ENCODE measurements at regions not wholly inside any gene's neighbourhood (a gene's known extent, or its start where the extent isn't known, plus 50 kb on each side); places are given as distances from the start of the nearest gene placed in this dataset.
A peak's percentile ranks its signal among the peaks of the same experiment; 100 is the strongest.

DNA sequence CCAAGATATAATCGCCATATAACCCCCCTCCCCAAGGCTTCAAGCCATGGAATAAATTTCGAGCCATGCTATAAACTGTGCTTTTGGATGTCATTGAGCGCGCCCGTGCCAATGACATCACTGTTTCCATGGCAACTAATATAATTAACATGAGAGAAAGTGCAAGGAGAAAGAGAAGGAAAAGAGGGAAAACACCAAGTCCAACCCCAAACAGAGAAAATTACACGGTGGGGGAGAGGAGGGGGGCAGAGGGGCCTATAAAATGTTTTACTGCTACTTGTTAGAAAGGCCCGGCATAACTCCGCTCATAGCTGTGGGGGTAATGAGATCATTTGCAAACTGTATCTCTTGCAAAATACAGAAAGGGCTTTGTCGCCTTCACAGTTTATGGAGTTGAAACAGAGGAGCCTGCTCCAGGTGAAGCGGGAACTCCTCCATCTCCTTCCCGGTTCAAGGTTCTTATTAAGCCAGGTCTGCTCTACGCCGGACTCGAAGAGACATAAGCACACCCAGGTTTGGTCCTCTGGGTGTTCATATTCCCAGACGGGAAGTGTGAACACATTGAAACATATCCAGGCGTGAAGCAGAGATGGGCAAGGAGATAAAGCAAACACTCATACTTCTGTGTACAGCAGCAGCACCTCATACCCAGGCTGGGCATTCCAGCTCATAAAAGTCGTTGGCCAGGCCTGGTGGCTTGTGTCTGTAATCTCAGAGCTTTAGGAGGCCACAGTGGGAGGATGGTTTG lies 99.1 kb upstream of the MAP1LC3B2 start:
- DNase-seq, result no peak

DNA sequence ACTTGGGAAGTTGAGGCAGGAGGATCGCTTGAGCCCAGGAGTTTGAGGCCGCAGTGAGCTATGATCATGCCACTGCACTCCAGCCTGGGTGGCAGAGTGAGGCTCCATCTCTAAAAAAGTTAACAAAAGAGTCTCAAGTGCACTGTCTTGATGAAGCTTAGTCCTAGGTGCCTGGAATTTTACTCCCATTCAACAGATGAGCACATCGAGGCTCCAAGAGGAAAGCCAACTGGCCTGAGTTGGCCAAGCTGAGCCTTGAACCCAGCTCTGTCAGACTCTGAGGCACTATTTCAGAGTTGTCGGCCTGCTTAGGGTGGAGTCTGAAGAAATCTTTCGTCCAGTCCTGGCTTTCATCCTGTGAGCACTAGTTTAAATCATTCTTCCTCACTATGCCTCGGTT lies 98.1 kb upstream of the MAP1LC3B2 start:
- DNase-seq, result no peak

DNA sequence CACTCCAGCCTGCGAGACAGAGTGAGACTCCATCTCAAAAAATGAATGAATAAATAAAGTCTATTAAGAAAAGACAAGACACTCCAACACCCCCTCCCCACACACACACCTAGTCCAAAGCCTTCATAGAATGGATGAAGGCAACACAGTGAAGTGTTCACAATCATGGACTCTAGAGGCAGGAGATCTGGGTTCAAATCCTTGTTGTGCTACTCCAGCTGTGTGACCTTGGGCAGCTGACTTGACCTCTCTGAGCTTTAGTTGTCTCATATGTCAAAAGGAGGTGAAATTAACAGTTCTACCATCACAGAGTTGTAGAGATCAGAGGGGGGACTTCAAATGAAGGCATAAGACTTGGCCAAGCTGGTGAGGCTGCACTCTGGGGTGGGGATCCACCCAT lies 95.8 kb upstream of the MAP1LC3B2 start:
- no peak for DNase-seq

DNA sequence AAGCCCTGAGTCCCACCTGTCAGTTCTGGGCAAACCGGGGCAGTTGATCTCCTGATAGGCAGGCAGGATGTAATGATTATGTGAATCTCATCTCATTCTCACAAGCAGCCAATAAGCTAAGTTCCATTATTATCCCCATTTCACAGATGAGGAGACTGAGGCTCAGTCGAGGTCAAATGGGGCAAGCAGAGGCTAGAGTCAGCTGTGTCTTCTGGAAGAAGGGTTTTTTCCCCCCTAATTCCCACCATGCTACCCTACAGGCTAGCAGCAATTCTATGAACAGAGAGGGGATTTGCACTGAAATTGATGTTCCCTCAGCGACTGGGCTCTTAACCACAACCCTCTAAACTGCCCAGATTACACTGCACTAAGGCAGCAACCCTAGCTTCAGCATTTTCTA lies 93.8 kb upstream of the MAP1LC3B2 start:
- DNase-seq, result no peak

DNA sequence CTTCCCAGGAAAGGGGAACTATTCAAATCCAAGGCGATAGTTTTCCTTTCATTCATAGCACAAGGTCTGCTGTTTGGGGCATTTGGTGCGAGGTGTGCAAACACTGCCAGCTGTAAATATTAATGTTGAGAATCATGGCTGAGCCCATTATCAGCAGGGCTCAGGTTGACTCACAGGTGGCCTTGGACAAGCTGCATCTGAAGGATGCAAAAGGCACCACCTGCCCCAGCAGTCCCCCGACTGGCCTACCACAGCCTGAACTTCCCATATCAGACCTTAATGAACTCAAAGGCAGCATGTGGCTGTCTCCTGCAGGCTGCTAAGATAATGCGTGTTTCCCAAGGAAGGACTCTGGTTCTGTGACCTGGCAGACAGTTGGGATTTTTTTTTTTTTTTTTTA lies 93.3 kb upstream of the MAP1LC3B2 start:
- no peak for DNase-seq

DNA sequence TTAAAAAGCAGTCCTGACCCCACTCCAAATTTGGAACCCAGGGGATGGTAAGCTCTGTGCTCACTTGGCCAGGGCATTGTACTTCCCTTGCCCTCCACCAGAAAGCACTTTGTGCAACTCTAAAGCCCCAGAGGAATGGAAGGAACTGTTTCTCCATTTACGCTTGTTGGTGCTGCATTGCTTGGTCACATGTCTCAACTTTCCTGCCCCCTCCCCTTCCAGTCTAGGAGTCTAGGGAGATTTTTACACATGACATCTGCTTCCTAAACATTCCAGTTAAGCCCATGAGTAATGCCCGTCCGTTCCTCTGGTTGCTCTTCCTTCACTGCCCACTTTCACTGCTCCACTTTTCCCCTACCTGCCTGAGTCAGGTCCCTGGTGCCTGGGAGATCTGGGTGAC lies 92.6 kb upstream of the MAP1LC3B2 start:
- no peak for DNase-seq

DNA sequence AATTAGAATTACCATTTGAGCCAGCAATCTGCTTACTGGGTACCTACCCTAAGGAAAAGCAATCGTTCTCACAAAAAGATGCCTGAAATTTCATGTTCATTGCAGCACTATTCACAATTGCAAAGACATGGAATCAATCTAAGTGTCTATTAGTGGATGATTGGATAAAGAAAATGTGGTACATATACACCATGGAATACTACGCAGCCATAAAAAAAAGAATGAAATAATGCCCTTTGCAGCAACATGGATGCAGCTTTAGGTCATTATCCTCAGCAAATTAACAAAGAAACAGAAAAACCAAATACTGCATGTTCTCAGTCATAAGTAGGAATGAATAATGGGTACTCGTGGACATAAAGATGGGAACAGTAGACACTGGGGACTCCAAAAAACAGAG lies 89.8 kb upstream of the MAP1LC3B2 start:
- no peak for DNase-seq

DNA sequence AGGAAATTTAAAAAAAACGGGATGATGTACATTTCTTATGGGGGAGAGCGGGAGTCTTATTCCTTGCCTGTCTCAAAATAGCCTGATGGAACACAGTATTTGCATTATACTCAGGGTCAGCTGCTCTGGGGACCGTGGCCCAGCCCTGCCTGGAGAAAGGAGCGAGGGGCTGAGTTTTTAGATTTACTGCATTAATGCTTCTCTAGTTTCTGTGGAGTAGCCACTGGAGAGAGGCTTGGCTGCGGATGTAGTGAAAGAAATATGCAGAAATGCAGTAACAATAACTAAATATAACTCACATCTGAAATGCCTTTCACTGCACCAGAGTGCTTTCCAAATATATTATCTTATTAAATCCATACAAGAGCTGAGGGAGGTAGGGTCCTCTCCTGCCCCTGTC lies 87.6 kb upstream of the MAP1LC3B2 start:
- no peak for DNase-seq

DNA sequence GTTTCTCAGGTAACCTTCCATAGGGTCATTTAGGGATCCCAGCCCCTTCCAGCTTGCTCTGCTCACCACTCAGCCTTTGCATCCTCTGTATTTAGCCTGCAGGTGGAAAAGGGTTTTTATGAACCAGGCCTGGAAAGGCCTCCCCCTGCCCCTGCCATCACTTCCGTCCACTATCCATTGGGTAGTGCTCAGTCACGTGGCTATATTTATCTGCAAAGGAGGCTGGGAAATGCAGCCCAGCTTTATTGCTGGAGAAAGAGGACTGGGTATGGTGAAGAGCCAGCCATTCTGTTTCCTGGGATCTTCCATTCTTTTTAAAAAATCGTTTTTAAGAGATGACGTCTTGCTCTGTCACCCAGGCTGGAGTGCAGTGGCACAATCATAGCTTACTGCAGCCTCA lies 87.0 kb upstream of the MAP1LC3B2 start:
- no peak for DNase-seq

DNA sequence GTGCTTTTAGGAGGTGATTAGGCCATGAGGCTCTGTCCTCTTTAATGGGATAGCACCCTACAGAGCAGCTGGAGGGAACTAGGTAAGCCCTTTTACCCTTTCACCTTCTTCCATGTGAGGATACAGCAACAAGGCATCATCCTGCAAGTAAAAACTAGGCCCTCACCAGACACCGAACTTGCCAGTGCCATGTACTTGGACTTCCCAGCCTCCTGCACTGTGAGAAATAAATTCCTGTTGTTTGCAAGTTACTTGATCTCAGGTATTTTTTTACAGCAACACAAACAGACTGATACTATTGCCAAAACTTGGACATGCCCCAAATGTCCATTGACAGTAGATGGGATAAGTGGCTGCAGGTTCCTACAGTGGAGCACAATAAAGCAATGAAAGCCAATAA lies 85.8 kb upstream of the MAP1LC3B2 start:
- DNase-seq, result no peak

DNA sequence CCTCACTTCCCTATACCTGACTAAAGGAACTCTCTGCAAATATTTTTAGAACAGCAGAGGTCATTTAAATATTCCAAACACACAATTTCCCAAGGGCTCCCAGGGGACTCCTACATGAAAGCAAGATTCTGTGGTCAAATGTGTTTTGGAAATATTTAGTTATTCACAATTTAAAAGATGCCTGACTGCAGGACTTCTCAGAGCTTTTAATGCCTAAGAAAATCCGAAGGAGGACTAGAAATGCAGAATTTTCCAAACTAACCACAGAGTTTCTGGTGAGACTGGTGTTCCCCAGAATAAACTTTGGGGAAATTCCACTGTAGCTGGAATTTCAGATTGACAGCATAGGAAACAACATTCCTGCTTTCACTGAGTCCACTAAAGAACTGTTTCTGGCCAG lies 84.8 kb upstream of the MAP1LC3B2 start:
- no peak for DNase-seq

DNA sequence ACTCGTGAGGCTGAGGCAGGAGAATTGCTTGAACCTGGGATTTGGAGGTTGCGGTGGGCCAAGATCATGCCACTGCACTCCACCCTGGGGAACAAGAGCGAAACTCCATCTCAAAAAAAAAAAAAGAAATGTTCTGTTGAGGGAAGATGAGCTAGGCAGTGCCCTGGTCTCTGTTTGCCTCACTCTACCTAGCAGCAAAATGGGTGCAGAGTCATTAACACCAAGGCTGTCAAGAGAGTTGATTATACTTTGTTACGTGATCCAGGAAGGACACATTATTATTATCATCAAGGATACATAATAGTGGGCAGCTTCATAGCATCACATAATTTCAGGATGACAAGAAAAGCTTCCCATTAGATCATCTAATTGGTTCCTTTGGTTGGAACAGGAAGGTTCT lies 84.3 kb upstream of the MAP1LC3B2 start:
- no peak for DNase-seq

DNA sequence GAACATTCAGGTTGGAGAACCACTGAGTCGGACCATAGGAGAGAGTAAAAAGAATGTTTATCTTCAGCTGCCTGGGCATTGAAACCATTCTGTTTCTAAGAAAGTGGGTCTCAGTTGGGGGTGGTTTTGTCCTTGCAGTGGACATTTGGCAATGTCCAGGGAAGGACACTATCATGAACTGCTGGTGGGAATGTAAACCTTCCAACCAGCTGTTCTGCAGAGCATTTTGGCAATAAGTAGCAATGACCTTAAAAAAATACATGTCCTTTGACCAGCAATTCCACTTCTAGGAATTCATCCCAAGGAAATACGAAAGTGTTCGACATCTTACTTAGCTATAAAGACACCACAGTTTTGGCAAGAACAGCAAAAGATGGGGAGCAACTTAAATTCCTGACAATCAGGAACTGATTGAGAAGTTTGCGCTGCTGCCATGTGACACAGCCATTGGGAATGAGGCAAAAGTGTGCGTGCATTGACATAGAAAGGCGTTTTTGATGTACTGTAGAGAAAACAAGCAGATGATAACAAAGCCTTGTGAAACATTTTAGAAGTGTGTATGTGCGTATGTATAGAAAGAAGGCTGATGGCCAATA lies 82.9 kb upstream of the MAP1LC3B2 start:
- no peak for DNase-seq

DNA sequence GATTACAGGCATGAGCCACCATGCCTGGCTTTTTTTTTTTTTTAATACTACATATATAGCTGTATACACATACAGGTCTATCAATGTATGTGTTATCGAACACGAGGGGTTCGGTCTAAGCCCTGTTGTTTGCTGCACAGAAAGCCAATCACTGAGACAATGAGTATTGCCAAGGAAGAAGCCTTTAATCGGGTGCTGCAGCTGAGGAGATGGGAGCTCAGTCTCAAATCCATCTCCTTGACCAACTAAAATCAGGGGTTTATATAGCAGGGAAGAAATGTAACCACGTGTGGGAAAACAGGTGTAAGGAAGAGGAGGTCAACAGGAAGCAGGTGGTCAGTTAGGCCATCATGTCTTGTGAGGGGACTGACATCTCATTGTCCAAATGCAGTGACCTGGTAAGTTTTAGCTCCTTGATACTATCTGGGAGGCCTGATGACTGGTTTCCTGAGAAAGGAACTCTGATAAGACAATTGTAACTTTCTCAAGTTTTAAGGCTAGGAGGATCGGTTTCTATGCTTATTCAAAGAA lies 80.9 kb upstream of the MAP1LC3B2 start:
- DNase-seq, result no peak

DNA sequence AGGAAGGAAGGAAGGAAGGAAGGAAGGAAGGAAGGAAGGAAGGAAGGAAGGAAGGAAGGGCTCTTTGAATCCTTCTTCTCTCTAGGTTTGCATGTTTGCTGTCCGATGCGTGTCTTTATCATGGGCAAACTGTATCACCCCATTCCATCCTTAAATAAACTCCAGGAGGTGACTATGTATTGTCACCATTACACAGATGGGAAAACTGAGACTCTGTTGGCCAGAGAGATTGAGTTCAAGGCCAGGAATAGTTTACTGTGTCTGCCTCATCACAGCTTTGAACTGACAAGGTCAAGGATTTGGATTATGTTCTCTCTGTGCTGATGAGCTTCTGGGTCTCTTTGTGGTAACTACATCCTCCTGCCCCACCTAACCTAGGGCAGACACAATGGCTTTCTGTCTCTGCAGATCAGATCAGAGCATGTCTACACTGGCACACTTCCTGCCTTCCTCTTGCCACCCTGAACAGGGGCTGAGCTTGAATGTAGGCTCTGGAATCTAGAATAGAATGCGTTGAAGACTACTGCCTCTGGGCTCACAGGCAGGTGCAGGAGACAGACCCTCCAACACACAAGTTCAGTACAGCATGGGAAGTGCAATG lies 78.9 kb upstream of the MAP1LC3B2 start:
- peak in 1 of 5 experiments; percentile 72 for DNase-seq

DNA sequence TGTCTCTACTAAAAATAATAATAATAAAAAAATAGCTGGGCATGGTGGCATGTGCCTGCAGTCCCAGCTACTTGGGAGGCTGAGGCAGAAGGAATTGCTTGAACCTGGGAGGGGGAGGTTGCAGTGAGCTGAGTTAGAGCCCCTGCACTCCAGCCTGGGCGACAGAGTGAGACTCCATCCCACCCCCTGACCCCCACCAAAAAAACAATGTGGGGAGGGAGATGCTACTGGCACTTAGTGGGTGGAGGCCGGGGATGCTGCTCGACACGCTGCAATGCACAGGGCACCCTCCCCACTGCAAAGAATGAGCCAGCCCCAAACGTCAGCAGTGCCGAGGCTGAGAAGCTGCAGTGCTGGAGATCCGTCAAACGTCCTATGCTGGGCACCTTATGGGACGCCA lies 77.5 kb upstream of the MAP1LC3B2 start:
- DNase-seq, result no peak

DNA sequence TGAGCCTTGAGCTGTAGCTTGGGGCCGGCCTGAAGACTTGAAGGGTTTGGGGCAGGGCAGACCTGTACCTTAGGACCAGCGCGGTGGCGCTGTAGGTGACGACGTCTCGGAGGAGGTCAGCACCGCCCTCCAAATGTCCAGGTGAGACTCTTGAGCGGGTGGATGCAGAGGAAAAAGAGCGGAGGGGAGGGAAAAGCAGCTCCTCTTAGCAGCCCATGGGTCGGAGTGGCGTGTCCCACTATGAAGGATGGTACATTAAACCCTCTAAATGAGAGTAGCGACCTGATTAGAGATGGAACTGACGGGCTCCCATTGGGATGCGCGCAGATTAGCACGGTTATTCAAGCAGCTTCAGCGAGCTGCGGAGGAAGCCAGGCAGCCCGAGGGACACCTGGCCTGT lies 77.0 kb upstream of the MAP1LC3B2 start:
- DNase-seq, result no peak

DNA sequence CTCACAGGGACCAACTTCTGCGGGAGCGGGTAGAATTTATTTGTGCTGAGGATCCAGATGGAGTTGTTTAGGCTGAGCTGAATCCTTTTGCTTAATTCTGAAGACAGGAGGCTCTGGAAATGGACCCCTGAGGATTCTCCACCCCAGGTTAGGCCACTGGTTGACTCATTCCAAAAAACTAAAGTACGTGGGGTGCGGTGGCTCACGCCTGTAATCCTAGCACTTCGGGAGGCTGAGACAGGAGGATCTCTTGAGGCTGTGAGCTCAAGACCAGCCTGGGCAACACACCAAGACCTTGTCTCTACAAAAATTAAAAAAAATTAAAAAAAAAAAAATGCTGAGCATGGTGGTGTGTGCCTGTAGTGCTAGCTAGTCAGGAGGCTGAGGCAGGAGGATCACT lies 76.3 kb upstream of the MAP1LC3B2 start:
- DNase-seq, result no peak

DNA sequence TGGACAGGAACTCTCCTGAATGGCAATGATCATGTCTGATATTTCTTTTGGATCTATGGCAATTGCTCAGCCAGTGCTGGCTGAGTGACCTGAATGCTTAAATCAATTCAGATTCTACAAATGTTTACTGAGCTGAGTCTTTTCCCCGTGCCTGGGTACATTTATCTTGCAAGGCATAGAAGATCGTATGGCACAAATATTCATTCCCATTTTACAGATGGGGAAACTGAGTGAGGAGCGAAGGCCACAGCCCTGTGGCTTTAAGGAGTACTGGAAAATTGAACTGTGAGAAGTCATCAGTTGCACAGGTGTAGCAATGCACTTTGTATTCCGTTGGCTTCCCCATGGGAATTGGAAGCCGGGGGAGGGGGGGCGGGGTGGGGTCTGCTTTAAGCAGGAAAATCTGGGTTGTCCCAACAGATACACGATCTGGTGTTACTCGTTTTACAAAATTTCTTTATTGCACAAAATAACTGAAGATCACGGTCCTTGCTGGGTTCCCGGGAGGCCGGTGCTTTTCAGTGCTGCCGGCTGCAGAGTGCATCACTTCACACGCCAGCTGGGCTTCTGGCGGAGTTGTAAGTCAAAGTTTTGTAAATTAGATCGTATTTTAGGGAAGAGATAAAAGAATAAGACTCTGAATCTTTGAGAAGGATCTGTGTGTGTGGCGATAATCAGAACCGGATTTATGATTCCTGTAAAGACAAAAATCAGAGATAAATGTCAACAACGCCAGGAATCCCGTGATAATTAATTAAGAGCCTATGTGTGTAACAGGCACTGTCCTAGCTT lies 75.0 kb upstream of the MAP1LC3B2 start:
- no peak for DNase-seq

DNA sequence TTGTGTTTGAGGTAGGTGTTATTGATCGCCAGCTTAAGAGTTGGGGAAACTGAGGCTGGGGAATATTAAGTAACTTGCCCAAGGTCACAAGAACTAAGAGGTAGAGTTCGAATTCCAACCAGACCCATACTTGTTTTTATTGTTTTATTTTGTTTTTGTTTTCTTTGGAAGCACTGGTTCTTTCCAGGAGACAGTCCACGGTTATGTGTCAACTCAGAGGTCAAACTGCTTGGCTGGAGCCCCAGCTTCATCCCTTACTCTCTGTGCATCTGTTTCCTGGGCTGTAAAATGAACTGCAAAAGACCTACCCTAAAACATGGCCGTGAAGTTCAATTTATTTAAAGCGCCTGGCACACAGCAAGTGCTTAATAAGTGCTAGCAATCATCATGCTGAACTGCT lies 74.4 kb upstream of the MAP1LC3B2 start:
- no peak for DNase-seq

DNA sequence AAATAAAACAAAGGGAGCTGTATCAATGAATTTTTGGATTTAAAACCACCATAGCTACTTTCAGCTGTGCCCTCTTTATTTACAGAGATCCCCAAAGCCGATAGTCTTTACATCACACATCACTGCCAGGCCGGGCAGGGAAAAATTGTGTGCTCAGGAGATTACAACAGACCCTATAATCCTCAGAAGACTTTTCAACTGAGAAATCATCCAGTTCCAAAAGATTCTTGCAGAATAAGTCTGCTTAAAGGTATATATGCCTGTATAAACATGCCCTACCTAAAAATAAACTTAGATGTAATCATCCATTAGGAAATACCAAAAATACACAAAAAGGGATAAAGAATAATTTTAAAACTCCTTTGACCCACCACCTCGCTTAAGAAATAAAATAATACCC lies 70.1 kb upstream of the MAP1LC3B2 start:
- no peak for DNase-seq

DNA sequence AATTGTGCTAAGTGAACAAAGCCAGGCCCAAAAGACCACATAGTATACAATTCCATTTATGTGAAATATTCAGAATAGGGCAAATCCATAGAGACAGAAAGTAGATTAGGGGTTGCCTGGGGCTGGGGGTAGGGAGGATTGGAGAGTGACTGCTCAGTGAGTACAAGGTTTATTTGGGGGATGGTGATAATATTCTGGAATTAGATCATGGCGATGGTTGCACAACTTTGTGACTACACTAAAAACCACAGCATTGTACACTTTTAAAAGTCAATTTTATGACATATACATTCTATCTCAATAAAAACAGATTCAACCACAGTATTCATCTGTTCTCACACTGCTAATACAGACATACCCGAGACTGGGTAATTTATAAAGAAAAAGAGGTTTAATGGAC lies 68.7 kb upstream of the MAP1LC3B2 start:
- DNase-seq, result no peak

DNA sequence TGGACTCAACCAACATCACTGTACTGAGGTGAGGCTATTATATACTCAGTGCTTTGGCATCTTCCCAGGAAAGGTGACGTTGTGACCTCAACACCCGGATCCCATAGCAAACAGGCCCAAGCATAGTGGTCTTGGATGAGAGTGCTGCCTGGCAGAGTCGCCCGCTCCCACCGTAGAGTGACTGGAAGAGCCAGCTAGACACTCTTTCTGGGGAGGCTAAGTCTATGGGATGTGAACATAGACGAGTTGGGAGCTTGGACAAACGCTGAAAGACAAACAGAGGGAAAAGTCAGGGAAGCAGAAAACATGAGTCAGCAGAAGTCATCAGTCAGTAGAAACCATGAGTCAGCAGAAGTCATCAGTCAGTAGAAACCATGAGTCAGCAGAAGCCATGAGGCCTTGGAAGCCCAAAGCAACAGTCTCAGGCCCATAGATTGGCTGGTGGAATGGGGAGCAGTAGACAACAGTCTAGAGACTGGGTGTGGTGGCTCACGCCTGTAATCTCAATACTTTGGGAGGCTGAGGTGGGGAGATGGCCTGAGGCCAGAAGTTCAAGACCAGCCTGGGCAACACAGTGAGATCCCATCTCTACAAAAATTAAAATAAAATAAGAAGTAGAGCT lies 66.4 kb upstream of the MAP1LC3B2 start:
- DNase-seq, result peak in 1 of 5 experiments; percentile 45

All from T-helper 2 cell (primary cell).